ENCODE measurements at regions not wholly inside any gene's neighbourhood (a gene's known extent, or its start where the extent isn't known, plus 50 kb on each side); places are given as distances from the start of the nearest gene placed in this dataset.

- H3K9me3 ChIP-seq (ENCODE audit: severe bottlenecking): no peaks in the 10 kb centered on the region
- TF ChIP-seq CTCF (IDR thresholded peaks at IDR 0.05; ENCODE audit: poor library complexity, severe bottlenecking): no peak
- no peaks in the 10 kb centered on the region for H3K4me1 ChIP-seq (ENCODE audit: insufficient read depth, poor library complexity, severe bottlenecking)
- no peak for ATAC-seq (ENCODE audit: low read depth)
- H3K27ac ChIP-seq (ENCODE audit: poor library complexity, severe bottlenecking): no peak overlapping the region
- no peaks in the 10 kb centered on the region for H3K36me3 ChIP-seq (ENCODE audit: low read depth)
- H3K27me3 ChIP-seq (ENCODE audit: insufficient read depth, poor library complexity, severe bottlenecking): no peaks in the 10 kb centered on the region
- no peak for DNase-seq (ENCODE audit: low spot score)
- no peak overlapping the region for H3K4me3 ChIP-seq (ENCODE audit: severe bottlenecking)
Measured at GRCh38 chr21:16873596-16873995, 639.2 kb upstream of the CXADR start.

- no peak for DNase-seq (ENCODE audit: low spot score)
- H3K4me1 ChIP-seq (ENCODE audit: insufficient read depth, poor library complexity, severe bottlenecking): no peaks in the 10 kb centered on the region
- TF ChIP-seq CTCF (IDR thresholded peaks at IDR 0.05; ENCODE audit: poor library complexity, severe bottlenecking): no peak
- H3K9me3 ChIP-seq (ENCODE audit: severe bottlenecking): no peaks in the 10 kb centered on the region
- no peak overlapping the region for H3K4me3 ChIP-seq (ENCODE audit: severe bottlenecking)
- H3K27me3 ChIP-seq (ENCODE audit: insufficient read depth, poor library complexity, severe bottlenecking): no peaks in the 10 kb centered on the region
- no peak overlapping the region for H3K27ac ChIP-seq (ENCODE audit: poor library complexity, severe bottlenecking)
- ATAC-seq (ENCODE audit: low read depth): no peak
- no peaks in the 10 kb centered on the region for H3K36me3 ChIP-seq (ENCODE audit: low read depth)
Measured at GRCh38 chr21:16879479-16879878, 633.4 kb upstream of the CXADR start.

- no peak overlapping the region for H3K27ac ChIP-seq (ENCODE audit: poor library complexity, severe bottlenecking)
- no peaks in the 10 kb centered on the region for H3K27me3 ChIP-seq (ENCODE audit: insufficient read depth, poor library complexity, severe bottlenecking)
- DNase-seq (ENCODE audit: low spot score) (no peak), ATAC-seq (ENCODE audit: low read depth) (no peak; the same call in 2 of the 3 replicates)
- no peak overlapping the region for H3K4me3 ChIP-seq (ENCODE audit: severe bottlenecking)
- H3K36me3 ChIP-seq (ENCODE audit: low read depth): no peaks in the 10 kb centered on the region
- TF ChIP-seq CTCF (IDR thresholded peaks at IDR 0.05; ENCODE audit: poor library complexity, severe bottlenecking): no peak
- H3K9me3 ChIP-seq (ENCODE audit: severe bottlenecking): no peaks in the 10 kb centered on the region
- H3K4me1 ChIP-seq (ENCODE audit: insufficient read depth, poor library complexity, severe bottlenecking): no peaks in the 10 kb centered on the region
Measured at GRCh38 chr21:16891821-16892220, 621.0 kb upstream of the CXADR start.

- TF ChIP-seq CTCF (IDR thresholded peaks at IDR 0.05; ENCODE audit: poor library complexity, severe bottlenecking): no peak
- H3K27ac ChIP-seq (ENCODE audit: poor library complexity, severe bottlenecking): no peak overlapping the region
- H3K36me3 ChIP-seq (ENCODE audit: low read depth): no peaks in the 10 kb centered on the region
- H3K4me1 ChIP-seq (ENCODE audit: insufficient read depth, poor library complexity, severe bottlenecking): no peaks in the 10 kb centered on the region
- no peak for DNase-seq (ENCODE audit: low spot score)
- ATAC-seq (ENCODE audit: low read depth): no peak
- H3K27me3 ChIP-seq (ENCODE audit: insufficient read depth, poor library complexity, severe bottlenecking): no peaks in the 10 kb centered on the region
- H3K9me3 ChIP-seq (ENCODE audit: severe bottlenecking): no peaks in the 10 kb centered on the region
- no peak overlapping the region for H3K4me3 ChIP-seq (ENCODE audit: severe bottlenecking)
Measured at GRCh38 chr21:16900685-16901084, 612.2 kb upstream of the CXADR start.

- DNase-seq (ENCODE audit: low spot score) (no peak), ATAC-seq (ENCODE audit: low read depth) (peak; percentile 72)
- no peaks in the 10 kb centered on the region for H3K4me1 ChIP-seq (ENCODE audit: insufficient read depth, poor library complexity, severe bottlenecking)
- H3K36me3 ChIP-seq (ENCODE audit: low read depth): no peaks in the 10 kb centered on the region
- H3K4me3 ChIP-seq (ENCODE audit: severe bottlenecking): no peak overlapping the region
- no peak for TF ChIP-seq CTCF (IDR thresholded peaks at IDR 0.05; ENCODE audit: poor library complexity, severe bottlenecking)
- H3K27ac ChIP-seq (ENCODE audit: poor library complexity, severe bottlenecking): no peak overlapping the region
- H3K9me3 ChIP-seq (ENCODE audit: severe bottlenecking): no peaks in the 10 kb centered on the region
- H3K27me3 ChIP-seq (ENCODE audit: insufficient read depth, poor library complexity, severe bottlenecking): no peaks in the 10 kb centered on the region
Measured at GRCh38 chr21:16908077-16908476, 604.8 kb upstream of the CXADR start.

Data from RWPE2 (cell line).